HG02884 (cell line): ENCODE measurements at regions not wholly inside any gene's neighbourhood (a gene's known extent, or its start where the extent isn't known, plus 50 kb on each side); places are given as distances from the start of the nearest gene placed in this dataset.
"Not testable (repeated sequence)": the region's sequence is repeated elsewhere in the genome, so short reads cannot be mapped to it uniquely, and the experiment has no call there.

Experiments
- ATAC-seq: cut with Tn5 transposase; IDR thresholded peaks from one replicate; pipeline ENCODE4 v1.9.1; 2021; ENCODE audit warnings: mild to moderate bottlenecking, moderate library complexity; ENCODE audit not compliant: unreplicated experiment

DNA sequence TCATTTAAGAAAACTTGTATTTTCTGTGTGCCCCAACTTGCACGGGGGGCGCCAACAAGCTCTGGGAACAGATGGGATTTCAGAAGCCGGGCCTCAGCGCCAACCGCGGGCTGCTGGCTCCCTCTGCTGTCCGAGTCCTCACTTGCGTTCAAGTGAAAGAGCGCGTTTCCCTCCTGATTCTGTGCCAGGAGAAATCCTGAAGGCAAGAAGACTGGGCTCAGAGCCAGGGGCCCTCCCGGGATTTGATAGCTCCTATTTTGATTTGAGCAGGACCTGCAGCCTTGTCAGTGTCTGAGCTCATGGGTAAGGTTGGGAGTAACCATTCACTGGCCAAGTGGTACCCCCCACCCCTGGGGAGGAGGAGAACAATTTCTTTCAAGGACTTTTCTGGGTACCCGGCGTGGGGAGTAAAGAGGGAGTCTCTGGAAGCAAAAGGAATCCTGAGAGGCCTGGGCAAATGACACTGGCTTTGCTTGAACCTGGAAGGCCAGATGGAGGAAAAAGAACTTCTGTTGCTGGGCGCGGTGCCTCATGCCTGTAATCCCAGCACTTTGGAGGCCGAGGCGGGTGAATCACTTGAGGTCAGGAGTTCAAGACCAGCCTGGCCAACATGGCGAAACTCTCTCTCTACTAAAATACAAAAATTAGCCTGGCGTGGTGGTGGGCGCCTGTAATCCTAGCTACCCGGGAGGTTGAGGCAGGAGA lies 179.0 kb upstream of the RGS6 start:
- no peak for ATAC-seq

DNA sequence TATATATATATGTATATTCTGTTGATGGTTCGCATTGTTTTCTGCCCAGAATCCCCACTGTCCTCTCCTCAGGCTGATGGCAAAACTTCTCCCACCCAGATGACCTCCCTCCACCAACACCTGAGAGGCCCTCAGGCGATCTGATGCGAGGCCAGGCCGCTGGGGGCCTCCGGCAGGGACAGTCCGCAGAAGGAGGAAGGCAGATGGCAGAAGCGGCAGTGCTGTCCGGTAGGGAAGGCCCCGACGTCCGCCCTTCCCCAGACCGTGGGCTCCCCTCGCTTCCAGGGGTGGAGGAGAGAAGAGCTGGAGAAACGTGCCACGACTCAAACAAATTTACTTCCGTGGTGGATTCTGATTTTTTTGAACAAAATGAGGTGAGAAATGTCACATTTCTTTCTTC lies 178.3 kb upstream of the RGS6 start:
- no peak for ATAC-seq

DNA sequence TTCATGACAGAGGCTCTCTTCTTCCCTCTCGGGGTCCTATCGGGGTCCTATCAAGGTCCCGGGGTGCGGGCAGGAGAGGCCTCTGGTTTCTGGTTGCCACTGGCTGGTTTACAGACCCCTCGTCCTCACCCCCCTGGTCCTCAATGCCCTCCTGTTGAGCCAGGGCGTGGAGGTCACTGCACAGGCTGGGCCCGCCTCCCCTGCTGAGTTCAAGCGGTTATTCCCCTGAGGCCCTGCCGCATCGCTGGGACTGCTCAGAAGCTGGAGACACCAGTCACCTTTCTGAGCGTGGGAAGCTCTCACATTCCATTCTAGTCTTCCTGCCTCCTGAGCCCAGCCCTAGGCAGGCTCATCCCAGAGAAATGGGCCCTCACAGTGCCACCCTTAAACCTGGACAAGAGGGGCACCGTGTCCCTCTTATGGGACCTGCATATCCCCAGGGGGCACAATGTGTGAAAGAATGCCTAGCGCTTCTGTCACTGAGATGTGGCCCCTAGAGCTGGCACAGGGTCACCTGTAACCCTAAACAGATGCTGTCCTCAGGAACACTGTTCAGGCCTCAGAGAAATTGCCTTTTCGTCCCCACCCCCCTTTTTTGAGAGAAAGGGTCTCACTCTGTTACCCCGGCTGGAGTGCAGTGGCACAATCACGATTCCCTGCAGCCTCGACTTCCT lies 177.7 kb upstream of the RGS6 start:
- no peak for ATAC-seq

DNA sequence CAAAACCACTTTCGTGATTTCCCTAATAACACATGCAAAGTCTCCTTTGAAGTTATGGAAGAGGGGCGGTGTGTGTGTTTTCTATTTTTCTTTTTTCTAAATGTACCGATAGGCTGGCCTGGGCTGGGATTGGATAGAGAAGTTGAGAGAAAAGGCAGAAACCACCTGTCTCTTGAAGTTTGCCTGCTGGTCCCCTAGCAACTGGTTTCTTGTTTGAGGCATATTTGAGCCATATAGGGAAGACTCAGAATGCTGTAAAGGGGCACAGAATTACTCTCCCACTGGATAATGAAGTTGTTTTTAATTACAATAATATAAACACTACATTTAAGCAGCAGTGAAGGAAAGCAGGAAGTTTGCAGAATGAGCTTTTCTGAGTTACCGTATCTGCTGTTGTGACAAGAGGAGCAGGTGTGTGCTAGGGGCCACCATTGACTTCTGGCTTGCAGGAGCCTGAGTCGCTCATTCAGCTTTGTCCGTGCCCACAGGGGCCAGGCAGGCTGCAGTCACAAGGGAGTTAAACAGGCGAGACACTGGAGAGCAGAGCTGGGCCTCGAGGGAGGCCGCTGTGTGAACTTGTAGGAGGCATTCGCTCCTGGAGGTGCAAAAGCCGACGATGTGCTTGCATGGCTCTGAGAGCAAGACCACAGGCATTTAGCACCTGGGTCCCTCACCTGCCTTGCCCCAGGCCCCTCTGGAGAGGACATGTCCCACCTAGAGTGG lies 173.8 kb upstream of the RGS6 start:
- ATAC-seq, result no peak

DNA sequence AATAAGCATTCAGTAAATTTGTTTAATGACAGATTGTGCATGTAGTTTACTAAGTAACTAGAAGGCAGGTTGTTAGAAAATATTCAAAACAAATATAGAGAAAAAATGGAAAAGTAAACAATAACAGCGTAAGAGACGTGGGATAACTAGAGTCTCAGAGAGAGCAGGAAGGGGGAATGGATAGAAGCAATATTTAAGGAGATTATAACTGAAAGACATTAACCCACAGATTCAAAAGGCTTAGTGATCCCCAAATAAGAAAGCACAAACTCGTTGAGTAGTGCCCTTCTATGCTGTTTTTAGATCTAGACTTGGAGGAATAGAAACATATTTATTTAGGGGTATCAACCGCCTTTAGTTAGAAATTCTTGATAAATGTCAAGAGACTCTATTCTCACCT lies 169.7 kb upstream of the RGS6 start:
- ATAC-seq, result no peak

DNA sequence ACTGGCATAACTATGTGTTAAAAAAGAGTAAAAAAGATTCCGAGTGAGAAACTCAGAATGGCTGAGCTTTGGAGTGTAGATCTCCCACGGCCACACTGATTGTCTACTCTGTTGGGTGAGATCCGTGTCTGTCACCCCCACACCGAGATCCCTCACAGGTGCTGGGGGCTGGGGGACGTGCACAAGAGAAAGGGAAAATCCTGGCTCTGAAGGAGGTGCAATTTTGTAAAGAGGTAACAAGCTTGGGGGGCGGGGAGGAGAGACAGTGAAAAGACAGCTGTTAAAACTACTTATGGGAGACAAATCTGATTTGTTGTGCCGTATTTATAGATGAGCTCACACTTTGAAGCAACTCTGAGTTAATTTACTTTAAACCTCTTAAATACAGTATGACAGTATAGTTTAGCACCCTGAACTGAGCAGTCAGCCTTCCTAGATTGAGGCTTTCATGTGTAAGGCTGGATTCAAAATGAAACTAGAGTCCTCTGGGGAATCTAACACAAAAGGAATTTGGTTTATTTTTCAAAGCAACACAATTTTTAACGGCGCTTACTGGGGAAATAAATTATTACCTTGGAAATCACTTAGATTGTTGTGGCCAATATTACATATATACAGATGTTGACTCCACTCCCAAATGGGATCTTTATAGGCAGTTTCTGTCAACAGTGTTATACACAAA lies 167.4 kb upstream of the RGS6 start:
- ATAC-seq, result no peak

DNA sequence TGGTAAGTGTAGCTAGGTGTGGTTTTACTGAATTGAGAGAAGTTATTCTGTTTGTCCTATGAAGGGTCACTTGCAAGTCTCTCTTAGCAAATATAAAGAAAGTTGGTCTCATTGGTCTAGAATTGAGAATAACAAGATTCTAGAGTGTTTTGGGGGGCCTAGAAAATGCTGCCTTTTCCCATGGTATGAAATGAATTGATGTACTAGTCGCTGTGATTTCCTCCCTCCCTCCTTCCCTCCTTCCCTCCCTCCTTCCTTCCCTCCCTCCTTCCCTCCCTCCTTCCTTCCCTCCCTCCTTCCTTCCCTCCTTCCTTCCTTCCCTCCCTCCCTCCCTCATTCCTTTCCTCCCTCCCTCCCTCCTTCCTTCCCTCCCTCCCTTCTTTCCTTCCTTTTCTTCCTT lies 166.7 kb upstream of the RGS6 start:
- no peak for ATAC-seq

DNA sequence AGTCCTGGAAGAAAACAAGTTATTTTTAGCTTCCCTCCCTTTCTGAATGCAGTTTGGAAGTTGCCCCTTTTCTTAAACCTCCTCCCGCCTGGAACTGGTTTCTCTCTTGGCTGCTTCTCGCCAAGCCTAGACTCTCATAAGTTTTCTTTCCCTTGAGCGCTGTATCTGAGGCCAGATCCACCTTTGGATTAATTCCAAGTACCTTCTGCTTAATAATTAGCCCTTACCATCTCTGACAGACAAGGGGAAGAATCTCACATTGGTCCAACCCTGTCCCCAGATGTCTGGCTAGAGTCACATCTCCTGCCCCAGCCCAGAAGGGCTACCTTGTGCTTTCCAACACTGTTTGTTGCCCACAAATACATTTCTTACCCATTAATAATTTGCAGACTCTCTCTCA lies 161.8 kb upstream of the RGS6 start:
- ATAC-seq, result no peak

DNA sequence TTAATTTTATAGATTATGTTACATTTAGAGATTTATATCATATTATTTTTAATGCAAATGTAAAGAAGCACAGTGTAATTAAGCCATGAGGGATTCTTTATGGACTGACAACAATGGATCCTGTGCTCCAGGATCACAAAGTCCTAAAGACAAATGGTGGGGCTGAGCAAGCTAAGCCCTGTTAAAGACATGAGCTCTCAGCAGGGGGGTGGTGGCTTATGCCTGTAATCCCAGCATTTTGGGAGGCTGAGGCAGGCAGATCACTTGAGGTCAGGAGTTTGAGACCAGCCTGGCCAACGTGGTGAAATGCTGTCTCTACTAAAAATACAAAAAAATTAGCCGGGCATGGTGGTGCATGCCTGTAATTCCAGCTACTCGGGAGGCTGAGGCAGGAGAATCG lies 160.8 kb upstream of the RGS6 start:
- ATAC-seq, result not testable (repeated sequence)

DNA sequence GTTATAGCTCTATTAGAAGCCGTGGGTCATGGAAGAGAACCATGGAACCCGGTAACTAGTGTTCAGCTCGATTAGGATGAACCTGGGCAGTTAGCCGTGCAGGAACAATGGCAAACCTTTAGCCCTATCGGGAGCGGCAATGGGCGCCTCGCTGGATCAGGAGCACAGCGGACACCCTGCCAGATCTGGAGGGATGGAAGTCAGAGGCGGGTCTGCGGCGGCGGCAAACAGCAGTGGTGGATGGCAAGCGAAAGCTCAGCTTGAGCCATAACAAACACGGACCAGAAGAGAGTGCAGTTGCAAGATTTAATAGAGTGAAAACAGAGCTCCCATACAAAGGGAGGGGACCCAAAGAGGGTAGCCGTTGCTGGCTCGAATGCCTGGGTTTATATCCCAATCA lies 160.2 kb upstream of the RGS6 start:
- not testable (repeated sequence) for ATAC-seq

DNA sequence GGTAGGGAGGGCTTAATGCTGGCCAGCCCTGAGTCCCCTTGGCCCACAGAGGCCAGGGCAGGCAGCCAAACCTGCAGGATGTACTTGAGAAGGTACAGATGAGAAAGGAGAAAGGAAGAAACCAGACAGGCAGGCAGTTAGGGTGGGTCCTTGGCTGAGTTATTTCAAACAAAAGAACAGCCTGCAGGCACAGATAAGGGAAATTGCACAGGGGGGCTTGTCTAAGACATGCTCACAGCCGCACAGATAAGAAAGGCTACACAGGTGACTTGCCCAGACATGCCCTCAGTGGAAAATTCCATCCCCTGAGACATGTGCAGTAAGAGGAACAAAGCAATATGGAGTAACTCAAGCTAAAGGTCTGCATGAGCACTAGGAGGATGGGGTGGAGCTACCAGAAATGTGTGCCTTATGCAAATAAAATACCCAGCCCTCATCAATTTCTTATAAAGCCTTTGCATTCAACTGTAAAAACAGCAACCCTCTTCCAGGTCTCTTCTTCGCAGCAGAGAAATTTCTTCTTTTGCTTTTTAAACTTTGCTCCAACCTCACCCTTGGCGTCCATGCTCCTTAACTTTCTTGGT lies 158.2 kb upstream of the RGS6 start:
- no peak for ATAC-seq

DNA sequence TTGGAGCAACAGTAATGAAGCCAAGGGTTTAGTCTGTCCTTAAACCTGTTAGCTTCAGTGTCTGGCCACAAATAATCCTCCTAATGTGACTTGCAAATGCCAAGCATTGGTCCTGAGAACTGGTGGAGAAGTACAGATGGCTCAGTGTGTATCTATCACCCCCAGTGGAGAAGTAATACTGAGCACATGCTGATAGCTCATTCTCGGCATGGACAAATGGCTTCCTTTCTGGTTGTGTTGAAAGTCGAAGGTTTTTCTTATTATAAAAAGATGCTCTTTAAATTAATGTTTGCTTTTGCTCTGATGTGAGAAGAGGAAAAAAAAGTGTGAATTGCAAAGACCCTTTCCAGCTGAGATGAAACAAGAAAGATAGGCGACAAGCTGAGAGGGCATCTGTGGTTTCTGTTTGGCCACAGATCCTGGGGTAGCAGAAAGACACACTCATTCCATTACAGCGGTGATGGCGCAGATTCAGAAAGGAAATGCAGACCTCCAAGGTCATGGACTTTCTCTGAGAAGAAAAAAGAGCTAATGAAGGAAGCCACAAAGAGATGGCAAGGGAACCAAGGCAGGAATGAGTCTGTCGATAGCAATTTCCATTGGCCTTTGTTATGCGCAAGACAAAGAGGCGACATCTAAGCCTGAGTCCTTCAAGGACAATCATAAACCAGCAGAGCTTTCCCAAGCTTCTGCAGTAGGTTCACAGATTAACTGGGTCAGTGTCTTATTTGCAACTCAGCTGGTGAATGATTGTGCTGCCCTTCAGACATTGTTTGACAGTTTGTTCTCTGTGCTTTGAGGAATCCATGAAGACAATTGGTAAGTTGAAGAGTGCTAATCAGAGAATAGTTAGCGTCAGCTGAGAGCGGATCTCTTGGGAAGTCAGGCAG lies 155.5 kb upstream of the RGS6 start:
- no peak for ATAC-seq

DNA sequence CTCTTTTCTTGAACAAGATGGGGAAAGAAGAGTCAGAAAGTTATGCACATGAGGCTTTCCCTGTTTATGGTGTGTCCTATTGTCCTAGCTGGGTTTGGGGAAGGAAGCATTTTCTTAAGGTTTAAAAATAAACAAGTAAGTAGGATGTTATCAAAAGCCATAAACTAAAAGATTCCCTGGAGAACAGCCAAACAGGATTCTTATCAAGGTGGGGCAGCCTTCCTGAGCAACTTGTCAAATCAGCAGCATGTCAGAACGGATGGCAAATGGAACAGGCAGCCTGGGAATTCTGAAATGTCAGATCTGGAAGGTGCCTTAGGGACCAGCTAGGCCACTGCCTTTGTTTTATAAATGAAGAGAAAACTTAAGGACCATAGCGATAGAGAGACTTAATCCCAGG lies 152.2 kb upstream of the RGS6 start:
- ATAC-seq, result no peak

DNA sequence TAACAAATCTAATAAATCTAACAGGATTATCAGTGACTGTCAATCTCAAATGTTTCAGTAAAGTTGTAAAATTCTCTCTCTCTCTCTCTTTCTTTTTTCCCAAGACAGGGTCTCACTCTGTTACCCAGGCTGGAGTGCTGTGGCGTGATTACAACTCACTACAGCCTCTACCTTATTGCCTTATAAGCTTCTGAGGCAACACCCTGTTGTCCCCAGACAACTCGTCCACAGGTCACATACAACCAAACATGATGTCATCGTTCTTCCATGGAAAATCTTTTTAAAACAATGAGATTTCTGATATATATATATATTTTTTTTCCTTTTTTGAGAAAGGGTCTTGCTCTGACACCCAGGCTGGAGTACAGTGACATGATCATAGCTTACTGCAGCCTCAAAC lies 151.4 kb upstream of the RGS6 start:
- ATAC-seq, result no peak

DNA sequence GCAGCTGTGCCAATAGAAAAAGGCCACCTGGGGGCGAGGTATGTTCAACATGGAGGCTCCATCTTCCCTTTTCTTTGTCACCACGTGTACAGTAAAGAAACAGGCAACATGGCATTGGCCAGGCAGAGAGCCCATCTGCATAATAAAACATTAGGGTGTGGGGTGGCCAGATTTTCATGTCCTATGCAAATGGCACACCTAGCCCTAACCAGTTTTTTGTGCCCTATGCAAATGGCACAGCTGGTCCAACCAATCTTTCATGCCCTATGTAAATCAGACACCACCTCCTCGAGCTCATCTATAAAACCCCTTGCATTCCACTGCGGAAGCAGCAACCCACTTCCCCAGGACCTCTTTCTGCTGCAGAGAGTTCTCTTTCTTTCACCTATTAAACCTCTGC lies 149.1 kb upstream of the RGS6 start:
- ATAC-seq, result no peak

DNA sequence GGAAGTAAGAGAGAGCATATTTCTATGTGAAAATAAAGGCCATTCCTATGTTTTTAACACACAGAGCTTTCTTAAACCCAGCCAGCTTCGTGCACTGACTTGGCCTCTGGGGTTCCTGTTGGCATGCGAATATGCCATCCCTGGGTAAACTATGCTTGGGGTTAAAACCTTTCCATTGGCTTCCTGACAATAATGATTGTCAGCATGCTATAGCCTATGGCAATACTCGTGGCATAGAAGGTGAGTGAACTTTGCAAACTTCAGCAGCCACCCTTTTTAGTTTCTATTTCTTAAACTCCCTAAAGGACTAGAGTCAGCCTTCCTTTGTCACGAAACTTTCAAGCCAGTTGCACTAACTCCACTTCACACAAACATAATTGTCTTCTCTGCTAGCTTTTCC lies 148.4 kb upstream of the RGS6 start:
- no peak for ATAC-seq

DNA sequence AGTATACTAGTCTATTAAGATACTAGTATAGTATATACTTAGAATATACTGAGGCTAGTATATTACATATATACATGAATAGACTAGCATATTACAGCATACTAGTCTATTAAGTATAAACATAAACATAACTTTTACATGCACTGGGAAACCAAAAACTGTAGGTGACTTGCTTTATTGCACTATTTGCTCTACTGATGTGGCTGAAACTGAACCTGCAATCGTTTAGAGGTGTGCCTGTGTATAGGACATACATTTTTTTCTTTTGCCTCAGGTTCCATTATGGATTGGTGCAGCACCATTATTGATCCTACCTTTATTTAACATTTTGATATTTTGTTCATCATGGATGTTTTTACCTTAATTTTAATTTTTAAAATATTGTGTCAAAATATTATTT lies 143.2 kb upstream of the RGS6 start:
- ATAC-seq, result no peak

DNA sequence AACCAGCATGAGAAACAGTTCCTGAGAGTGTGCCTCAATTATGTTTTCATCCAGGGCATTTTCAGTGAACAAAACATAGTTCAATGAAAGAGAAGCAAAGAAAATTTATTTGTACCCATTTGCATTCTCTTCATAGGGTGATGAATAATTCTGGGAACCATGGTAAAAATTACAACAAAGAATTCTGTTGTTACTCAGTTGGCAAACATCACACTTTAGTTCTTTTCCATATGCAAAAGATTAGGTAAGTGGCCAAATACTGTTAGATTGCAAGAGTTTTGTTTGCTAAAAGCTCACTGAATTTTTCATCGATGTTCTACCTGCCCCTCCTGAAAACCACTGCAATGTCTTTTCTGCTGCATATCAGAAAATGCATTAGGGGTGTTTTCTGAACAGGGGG lies 132.4 kb upstream of the RGS6 start:
- no peak for ATAC-seq

DNA sequence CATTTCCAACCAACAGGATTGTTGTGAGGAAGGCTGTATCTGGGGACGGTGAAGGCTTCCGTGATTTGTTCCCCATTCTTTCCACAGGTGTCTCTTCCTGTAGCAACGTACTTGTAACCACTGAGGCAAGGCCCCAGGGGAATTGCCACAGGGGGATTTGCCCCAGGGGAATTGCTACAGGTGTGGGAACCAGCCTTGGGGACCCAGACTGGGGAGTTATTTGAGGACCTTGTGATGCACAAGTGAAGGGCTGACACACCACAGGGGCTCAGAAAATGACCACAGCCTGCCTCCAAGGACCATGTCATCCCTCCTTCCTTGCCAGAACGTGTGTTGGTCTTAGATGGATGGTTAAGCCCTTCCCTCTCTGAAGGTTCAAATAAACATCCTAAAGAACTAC lies 131.4 kb upstream of the RGS6 start:
- no peak for ATAC-seq

DNA sequence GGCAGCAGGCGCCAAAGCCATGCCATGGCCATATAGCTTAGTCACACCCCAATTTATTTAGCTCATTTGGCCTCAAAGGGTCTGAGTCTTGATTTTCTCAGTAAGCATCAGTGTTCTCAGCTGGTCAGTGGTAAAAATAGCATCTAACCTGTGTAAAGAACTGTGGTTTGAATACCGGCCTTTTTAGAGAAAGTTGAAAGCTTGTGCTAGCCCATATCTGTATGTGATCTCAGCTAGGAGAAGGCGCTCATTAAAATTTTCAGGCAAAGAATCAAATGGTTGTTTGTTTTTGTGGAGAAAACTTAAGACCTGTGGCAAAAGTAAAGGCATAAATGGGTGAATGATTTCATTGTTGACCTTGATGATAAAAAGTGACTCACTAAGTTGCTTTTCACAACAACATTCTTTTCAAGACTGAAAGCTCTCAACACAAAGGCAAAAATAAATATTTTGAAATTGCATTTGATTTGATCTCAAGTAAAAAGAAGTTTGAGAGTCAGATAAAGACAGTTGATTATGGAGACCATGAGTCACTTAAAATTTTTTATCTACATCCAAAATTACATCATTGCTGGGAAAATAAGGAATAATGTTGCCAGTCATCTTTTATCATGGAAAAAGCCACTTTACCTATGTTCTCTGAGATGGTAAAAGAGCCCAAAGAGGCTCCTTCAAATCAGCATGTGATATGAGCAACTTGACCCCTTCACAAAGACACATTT lies 128.5 kb upstream of the RGS6 start:
- no peak for ATAC-seq
